ENCODE measurements at regions not wholly inside any gene's neighbourhood (a gene's known extent, or its start where the extent isn't known, plus 50 kb on each side); places are given as distances from the start of the nearest gene placed in this dataset.

DNA sequence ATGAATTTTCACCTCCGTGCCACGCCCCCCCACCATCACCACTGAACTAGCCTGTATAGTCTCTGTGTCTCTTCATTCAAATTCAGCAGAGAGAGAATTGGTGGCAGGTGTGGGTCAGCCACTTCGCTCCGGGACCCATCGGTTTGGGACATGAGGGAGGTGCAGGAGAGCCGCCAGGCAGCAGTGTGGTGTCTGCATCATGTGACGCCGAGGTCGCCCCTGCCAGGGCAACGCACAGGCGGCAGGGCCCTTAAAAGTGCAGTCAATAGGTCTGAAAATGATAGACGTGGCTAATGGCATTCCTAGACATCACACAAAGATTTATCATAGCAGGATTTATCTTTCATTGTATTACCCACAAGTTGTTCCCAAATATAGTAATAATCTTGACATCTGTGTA is 100.6 kb upstream of the RNF32 start:
- TF ChIP-seq ZNF136 (CRISPR knock-in tag; IDR thresholded peaks at IDR 0.05; ENCODE audit: low read depth): no peak
- TF ChIP-seq ZSCAN21 (CRISPR knock-in tag; IDR thresholded peaks at IDR 0.05; ENCODE audit: borderline replicate concordance): no peak
- TF ChIP-seq POLR2AphosphoS2 (IDR thresholded peaks at IDR 0.05; ENCODE audit: low read depth, low read length): no peak
- no peak for TF ChIP-seq GATAD1 (CRISPR knock-in tag; IDR thresholded peaks at IDR 0.05)
- no peak for TF ChIP-seq ZEB1 (IDR thresholded peaks at IDR 0.05; ENCODE audit: insufficient replicate concordance, low read depth)
- TF ChIP-seq, protein P1, sequence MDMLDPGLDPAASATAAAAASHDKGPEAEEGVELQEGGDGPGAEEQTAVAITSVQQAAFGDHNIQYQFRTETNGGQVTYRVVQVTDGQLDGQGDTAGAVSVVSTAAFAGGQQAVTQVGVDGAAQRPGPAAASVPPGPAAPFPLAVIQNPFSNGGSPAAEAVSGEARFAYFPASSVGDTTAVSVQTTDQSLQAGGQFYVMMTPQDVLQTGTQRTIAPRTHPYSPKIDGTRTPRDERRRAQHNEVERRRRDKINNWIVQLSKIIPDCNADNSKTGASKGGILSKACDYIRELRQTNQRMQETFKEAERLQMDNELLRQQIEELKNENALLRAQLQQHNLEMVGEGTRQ (IDR thresholded peaks at IDR 0.05; ENCODE audit: low read depth, low read length): no peak
- TF ChIP-seq, protein P1 (CRISPR knock-in tag; IDR thresholded peaks at IDR 0.05; ENCODE audit: borderline replicate concordance): no peak
- TF ChIP-seq FOXP1 (IDR thresholded peaks at IDR 0.05): no peak
- no peak for TF ChIP-seq FOXP1 (CRISPR knock-in tag; IDR thresholded peaks at IDR 0.05)
- no peak for TF ChIP-seq RAD21 (CRISPR knock-in tag; IDR thresholded peaks at IDR 0.05)
- TF ChIP-seq, protein P2, sequence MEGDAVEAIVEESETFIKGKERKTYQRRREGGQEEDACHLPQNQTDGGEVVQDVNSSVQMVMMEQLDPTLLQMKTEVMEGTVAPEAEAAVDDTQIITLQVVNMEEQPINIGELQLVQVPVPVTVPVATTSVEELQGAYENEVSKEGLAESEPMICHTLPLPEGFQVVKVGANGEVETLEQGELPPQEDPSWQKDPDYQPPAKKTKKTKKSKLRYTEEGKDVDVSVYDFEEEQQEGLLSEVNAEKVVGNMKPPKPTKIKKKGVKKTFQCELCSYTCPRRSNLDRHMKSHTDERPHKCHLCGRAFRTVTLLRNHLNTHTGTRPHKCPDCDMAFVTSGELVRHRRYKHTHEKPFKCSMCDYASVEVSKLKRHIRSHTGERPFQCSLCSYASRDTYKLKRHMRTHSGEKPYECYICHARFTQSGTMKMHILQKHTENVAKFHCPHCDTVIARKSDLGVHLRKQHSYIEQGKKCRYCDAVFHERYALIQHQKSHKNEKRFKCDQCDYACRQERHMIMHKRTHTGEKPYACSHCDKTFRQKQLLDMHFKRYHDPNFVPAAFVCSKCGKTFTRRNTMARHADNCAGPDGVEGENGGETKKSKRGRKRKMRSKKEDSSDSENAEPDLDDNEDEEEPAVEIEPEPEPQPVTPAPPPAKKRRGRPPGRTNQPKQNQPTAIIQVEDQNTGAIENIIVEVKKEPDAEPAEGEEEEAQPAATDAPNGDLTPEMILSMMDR (CRISPR knock-in tag; IDR thresholded peaks at IDR 0.05): no peak
- TF ChIP-seq, protein P3, sequence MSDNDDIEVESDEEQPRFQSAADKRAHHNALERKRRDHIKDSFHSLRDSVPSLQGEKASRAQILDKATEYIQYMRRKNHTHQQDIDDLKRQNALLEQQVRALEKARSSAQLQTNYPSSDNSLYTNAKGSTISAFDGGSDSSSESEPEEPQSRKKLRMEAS (IDR thresholded peaks at IDR 0.05): no peak

Measured in HepG2 (cell line).